Muscle of arm (tissue), 1 donor: ENCODE measurements at regions not wholly inside any gene's neighbourhood (a gene's known extent, or its start where the extent isn't known, plus 50 kb on each side); places are given as distances from the start of the nearest gene placed in this dataset.

ENCODE experiments used
- DNase-seq: peaks from one replicate; pipeline ENCODE4 v3.0.0-alpha.2; 2013

DNA sequence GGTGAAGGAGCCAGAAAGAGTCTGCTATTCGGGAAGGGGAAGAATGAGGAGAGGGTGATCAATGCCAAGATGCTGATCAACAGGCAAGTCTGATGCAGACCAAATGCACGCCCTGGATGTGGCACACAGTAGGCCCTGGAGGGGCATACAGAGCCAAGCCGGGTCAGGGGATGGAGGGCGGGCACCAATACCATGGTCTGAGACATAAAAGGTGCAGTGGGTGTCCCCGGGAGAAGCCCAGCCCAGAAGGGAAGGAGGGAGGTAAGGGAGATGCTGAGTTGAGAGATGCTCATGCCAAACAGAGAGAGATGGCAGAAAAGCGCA is 66.6 kb upstream of the ID2 start:
- no peak for DNase-seq

DNA sequence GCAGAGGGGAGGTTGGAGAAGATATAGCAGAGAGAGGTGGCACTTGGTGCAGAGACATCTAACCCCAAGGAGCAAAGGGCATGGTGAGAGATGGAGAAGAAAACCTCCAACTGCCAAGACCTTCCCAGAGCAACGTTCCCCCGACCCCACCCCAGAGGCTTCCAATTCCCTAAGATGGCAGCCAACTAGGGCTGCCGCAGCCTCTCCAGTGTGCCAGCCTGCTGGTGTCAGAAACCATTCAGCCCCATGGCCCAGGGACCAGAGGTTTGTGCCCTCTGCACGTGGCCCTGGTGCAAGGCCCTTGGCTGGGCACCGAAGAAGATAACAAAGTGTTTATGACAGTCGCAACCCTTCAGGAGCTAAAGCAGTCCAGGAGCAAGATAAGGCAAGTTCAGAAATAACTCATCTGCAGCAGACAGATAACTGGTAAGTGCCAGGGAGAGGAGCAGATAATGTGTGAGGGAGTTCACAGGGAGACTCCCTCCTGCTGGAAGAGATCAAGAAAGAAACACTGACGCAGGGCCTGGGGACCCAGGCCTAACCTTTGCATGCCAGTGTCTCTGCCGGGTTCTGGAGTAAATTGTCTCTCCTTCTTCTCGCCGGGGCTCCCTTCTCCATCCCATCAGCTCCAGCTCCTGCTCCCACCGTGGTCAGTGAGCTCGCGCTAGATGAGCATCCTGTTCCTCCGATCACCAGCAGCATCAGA is 66.1 kb upstream of the ID2 start:
- DNase-seq: no peak

DNA sequence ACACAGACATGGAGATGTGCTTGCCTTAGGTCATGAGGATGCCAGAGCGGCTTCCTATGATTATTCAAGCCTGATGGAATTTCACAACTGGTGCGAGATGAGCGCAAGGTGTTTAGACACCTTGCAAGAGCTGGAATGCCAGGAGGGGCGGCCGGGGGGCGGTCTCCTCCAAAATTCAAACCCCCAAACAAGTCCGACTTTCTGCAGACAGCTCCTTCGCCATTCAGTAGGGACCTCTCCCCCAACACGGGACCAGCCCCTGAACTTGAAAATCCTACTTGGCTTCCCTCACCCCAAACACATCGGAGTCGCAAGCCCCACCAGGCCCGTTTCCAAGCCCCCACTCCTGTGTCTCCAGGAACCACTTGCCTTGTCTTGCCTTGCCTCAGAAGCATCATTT is 64.8 kb upstream of the ID2 start:
- no peak for DNase-seq

DNA sequence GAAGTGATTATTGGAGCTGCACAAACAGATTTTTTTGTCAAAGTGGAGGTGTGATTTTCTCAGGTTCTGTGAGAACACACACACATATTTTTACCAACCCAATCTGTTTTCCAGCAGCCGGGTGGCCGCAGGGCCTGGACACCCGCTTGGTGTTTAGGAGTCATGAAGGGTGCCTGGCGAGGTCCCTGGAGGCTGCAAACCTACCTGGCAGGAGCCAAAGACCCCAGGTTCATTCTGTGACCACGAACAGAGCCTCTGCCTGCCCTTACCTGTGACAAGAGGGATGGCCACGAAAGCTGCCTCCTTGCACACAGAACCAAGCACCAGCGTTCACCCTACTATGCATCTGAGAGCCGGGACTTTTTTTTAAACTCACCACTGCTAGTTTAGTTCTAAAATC is 64.3 kb upstream of the ID2 start:
- no peak for DNase-seq

DNA sequence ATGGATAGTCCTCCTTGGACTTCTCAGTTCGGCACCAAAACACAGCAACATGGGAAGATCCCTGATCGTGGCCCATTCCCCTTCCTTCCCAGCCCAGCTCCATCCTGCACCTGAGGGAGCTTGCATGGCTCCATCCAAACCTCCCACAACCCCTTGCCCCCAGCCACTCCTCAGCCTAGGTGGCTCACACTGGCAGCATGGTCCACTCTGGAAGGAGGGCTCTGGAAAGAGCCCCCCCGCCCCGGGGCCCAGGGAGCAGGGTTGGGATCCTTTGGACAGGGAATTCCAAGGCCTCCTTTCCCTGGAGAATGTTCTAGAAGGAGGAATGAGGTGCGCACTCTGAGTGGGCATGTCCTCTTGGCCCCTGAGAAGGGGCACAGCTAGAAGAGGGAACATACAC is 62.8 kb upstream of the ID2 start:
- DNase-seq: no peak

DNA sequence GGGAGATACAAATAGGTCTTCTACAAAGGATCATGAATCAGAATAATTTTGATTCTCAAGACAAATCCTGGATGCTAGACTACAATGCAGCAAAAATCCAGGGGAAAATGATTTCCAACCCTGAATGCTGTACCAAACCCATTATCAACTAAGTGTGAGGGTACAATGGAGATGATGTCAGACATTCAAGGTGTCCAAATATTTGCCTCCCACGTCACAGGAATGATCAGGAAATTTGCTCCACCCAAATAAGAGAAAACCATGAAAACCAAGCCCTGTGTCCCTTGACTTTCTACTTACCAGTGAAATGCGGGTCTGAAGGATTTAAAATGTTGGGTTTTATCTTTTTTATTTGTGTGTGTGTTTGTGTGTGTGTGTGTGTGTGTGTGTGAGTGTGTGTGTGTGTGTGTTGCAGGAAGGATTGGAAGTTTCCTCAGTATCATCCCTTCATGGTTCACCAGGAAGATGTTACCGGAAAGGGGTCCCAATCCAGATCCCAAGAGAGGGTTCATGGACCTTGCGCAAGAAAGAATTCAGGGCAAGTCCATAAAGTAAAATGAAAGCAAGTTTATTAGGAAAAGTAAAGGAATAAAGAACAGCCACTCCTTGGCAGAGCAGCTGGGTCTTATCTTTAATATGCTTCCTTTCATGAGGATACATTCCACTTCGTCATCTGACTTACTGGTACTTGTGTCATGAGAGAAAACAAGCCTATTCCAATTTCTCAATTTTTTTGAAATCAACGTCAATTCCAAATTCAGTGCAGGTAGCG is 61.1 kb upstream of the ID2 start:
- DNase-seq: no peak

DNA sequence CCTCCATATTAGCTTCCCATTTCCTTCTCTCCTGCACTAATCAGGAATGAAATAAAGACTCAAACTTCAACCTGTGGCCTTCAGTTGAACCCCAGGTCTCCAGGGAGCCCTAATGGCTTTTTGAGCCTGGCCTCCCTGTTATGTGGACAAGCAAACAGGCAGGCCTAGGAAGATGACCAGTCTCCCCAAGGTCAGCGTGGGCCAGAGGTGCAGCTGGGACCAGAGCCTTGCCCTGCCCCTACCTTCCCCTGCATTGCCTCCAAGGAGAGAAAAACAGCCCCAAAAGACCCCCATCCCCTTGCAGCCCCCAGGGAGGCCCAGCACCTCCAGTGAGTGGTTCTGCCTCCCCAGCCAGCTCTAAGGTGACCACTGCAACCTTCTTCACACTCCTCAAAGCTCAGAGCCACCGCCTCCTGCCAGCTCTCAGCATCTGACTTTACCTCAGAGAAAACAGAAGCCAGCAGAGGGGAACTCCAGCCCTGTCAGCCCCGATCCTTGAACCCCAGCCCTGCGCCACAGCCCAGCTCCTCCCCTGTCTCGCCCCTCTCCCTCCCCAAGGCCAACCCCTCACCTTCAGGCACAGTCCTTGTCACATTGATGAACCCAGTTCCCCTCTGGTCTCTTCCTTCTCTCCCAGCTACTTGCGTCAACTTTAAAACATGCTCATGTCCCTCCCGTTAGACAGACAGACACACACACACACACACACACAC is 59.5 kb upstream of the ID2 start:
- no peak for DNase-seq

DNA sequence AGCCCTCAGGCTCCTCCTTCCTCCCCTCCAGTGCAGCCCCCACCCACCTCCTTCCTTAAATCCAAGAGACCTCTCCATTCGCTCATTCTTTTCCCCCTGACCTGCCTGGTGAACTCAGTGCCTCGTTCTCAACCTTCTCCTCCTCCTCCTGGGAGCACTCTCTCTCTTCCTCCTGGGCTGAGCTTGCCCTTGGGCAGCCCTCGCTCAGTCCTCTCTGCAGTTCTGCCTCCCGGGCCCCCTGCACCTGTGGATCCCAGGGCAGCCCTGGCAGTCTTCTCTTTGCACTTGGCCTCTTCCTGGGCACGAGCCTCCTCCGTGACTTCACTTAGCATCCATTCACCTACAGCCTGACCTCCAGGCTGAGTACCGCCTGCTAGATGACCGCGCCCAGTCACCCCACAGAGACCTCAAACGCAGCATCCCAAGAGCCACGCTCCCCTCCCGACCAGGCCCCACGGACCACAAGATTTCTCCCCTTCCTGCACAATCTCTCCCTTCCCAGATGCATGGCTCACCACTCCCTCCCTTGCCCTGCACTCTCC is 58.9 kb upstream of the ID2 start:
- no peak for DNase-seq

DNA sequence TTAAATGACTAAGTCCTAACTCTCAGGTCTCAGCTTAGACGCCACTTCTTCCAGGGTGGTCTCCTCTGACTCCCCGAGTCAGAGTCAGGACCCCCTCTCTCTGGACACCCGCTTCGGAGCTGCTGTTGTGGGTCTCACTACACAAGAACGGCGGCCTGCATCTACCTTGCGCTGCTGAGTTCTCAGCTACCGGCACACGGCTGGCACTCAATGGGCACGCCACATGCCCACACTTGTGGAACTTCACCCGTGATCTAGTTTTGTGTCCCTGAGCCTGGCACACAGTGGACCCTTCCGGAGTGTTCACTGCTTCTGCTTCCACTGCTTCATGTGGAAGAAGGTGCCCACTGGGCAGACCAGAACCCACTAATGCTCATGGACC is 58.3 kb upstream of the ID2 start:
- DNase-seq: no peak

DNA sequence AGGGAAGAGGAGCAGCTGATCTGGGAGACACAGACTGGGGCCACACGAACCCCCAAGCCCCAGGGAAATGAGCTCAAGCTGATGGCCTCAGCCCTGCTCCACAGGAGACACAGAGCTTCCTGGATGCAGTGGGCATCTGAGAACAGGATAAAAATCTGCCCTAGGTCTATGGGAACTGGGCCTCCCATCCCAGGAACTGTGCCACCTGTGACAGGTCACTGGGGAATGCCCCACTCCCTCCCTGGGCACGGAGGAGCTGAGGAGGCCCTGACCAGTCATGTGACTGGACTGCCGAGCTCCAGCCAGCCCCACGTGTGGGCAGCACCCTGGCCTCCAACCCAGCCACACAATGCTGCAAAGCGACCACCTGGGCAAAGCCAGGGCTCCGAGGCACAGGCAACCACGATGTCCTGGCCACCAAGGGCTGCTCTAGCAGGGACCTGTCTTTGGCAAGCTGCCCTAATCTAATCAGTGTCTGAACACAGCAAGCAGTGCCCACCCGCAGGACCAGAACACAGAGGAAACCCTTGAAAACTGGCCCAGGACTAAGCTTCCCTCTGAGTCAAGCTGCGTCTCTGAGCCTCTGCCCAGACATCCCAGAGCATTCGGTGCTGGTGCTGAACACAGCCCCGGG is 57.8 kb upstream of the ID2 start:
- DNase-seq: no peak

DNA sequence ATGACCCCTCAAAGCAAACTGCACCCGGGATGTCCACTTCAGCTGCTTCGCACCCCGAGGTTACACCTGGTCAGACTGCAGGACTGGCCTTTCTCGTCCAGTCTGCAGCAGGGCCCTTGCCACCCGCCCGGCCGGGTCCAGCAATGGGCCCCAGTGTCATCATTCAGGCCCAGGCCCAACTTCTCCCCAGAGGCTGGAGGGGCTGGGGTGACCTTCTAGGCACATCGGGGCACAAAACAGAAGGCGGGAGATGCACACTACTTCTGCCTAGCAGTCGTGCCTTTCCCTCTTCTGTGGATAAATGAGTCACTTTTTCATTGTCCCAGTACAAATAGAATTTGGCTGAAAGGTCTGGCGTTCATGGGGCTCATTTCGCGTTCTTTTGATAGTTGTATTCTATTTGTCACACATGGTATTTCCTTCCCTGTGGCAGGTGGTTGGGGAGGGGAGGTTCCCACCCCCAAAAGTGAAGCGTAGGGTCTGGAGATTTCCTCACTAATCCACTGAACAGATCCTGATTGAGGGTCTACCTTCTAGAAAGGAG is 56.9 kb upstream of the ID2 start:
- no peak for DNase-seq

DNA sequence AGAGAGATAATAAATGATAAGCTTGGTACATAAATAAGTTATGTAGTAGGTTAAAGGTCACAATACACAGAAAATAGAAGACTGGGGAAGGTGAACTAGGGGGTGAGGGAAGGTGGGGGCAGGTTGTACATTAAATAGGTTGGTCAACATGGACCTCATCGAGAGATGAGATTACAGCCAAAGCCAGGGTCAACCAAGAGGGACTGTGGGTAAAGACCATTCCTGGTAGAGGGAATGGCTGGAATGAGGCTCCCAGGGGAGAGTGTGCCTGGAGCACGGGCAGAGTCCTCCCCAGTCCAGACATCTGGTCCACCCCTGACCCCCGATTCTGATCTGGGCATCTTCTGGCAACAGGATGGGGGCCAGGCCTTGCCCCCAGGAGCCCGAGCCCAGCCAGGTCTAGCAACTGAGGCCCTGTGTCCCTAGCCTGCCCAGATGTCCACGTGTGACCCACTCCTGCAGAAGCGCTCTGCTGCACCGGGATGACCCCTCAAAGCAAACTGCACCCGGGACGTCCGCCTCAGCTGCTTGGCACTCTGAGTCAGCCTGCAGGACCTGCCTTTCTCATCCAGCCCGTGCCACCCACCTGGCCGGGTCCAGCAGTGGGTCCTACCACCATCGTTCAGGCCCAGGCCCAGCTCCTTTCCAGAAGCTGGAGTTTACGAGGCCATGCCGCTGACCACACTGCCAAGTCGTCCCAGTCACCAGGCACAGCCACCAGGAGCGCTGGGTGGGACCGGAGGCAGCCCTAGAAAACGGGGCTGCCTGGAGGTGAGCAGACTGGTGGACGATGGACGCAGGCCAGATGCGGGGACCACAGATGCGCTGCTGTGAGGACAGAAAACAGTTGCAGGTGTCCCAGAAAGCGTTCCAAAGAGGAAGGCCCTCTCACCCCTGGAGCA is 56.2 kb upstream of the ID2 start:
- no peak for DNase-seq

DNA sequence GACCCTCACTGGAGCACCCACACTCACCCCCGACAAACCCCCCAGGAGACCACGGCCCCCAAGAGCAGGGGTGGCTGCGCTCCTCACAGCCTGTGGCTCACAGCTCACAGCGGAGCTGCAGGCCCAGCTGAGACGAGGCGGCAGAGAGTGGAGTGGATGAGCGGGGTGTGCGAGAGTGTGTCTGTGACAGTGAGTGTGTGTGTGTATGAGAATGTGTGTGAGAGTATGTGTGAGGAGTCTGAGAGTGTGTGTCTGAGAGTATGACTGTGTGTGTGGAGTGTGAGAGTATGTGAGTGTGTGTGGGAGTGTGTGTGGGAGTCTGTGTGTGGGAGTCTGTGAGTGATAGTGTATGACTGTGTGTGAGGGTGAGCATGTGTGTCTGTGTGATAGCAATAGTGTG is 55.3 kb upstream of the ID2 start:
- no peak for DNase-seq

DNA sequence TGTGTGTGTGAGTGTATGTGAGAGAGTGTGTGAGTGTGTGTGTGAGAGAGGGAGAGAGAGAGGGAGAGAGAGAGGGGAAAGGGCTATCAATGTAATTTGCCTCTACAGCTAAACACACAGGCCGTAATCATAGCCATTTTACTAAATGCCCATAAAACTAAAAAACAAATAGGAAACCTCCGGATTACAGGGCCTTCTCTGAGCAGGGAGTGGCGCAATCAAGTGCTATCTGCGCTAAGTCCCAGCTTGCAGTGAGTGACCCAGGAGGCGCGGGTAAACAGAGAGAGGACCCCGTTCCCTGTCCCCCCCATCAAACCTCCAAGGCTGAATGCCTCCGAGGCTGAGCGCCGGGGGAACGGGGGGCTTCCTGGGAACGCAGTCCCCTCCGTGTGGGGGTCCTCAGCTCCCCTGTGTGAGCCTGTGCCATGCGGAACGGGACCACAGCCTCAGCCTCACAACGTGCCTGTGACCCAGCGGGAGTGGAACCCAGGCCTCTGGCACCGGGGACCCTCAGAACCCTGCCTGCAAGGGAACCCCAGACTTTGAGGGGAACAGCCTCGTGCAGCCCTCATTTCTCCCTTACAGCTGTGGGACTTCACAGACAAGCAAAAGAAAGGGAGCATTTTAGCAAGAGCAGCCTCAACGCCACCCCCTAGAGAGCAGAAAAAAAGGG is 54.7 kb upstream of the ID2 start:
- no peak for DNase-seq

DNA sequence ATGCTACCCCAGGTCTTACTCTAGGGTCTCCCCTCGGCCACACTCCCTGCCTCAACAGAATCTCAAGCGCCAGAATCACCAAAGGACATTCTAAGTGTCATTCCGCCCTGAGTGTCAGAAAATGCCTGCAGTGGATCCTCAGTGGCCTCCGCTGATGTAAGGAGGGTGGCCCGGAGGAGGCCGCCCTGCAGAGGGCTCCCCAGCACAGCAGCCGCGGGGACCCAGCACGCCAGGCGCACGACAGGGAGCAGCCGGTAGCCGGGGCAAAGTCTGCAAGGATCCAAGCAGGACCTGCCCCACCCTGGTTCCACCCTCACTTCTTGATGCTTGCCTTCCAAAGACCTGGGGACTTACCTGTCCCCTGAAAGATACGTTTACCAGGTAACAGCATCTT is 54.2 kb upstream of the ID2 start:
- no peak for DNase-seq

DNA sequence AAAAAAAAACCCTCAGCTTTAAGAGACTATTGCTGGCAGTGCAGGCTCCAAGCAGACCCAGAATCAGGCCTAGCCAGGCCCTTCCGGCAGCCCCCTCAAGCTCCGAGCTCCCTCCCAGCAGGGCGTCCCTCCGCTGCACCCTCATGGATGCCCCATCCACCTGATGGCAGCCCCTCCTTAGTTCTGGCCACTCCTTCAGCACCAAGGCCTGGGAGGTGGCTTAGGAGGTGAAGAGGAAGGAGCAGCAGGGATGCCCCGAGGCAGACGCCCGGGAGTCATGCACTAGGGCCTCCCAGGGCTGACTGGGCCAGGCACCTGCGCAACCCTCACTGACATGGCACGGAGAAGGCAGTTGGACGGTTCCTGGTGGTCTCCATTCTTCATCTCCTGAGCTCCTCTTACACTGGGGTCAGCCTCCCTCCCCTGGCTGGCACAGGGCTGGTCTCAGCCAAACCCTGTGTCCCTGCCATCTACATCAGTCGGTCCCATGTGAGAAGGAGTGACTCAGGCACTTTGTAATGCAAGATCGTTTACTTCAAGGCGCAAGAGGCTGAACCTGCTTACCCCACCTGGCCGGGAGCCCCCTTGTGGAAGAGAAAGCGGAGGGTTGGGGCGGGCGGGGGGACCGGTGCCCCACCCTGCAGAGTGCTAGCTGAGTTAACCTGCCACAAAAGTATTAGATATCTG is 53.5 kb upstream of the ID2 start:
- DNase-seq: no peak

DNA sequence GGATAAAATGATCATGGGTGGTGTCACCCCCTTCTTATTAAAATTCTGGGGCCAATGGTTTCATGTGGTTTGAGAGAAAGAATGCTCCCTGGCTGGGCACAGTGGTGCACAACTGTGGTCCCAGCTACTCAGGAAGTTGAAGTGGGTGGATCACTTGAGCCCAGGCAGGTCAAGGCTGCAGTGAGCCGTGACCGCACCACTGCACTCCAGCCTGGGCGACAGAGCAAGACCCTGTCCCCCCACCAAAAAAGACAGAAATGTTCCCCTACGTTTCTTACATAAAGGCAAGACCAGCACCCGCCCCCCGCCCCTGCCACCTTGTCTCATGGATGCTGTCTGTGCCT is 53.0 kb upstream of the ID2 start:
- DNase-seq: no peak

DNA sequence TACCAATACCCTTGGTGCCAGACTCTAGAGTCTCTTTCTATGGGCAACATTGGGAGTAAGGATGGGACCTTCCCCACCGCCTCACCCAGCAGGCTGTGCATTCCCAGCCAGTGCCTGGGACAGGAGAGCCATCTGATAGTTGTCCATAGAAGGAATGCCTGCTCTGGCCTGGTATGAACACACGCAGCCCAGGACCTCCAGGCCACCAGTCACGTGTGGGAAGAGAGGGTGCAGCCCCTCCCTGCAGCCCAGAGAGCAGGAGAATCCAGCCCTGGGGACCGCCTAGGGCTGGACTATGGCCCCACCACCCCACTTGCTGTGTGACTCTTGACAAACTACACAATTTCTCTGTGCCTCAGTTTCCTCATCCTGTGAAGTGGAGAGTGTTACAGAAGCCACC is 52.5 kb upstream of the ID2 start:
- DNase-seq: no peak

DNA sequence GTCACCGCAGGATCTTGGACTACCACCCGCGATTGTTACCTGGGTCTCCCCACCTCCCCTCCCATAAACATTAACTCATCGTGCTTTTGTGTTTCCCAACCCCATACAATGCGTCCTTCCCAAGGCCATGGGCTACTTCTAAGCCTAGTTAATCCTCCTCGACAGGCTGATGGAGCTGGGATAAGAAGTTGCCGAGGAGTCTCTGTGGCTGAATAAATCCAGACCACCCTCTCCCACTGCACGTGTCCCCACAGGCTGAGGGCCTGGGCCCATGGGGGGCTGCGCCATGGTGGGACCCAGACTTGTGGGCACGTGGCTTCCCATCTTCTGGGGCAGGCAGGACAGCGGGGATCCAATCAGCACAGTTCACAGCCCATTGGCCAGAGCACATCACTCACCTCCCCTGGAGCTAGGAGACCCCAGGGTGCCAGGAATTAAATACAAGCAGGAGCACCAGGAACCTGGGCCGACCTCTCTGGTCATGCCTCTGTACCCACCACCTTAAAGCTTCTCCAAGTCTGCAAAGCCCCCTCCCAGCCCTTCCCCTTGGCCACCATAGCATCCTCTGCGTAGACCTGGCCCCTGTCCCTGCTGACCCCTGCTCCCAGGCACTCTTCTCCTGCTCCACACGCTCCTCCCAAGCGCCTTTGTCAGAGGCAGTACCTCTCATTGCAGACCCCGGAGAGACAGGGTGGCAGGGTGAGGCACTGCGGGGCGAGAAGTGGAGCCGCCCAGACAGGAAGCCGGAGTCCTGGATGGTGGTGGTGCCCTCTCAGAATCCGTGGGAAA is 51.0 kb upstream of the ID2 start:
- no peak for DNase-seq
